GM12878 (cell line): ENCODE measurements at regions not wholly inside any gene's neighbourhood (a gene's known extent, or its start where the extent isn't known, plus 50 kb on each side); places are given as distances from the start of the nearest gene placed in this dataset.
A peak's percentile ranks its signal among the peaks of the same experiment; 100 is the strongest.

ENCODE experiments used
- ATAC-seq: fragments of 200-7000 bp; cut with Tn5 transposase; 3 replicates; pipeline ENCODE4 v1.9.1; 2020; ENCODE audit warnings: mild to moderate bottlenecking, moderate library complexity
- BruUV-seq: library from RNA; stranded (reverse); fragments of 400-500 nt; replicated peaks from 2 replicates; lab custom pipeline; 2021; lab: Mats Ljungman, UMichigan
- CTCF ChIA-PET: fragments of 300-600 bp; sonication (Branson Sonifier 250); formaldehyde crosslinking; extraction: SDS; loops from one replicate; lab custom pipeline; 2021; ENCODE audit warnings: inconsistent platforms; lab: Yijun Ruan, JAX
- POLR2A ChIA-PET: fragments of 350-600 bp; formaldehyde crosslinking; extraction: SDS; loops from one replicate; lab custom pipeline; 2021; ENCODE audit warnings: inconsistent platforms; lab: Charles Lee
- RAD21 ChIA-PET: fragments of 300-600 bp; sonication (Branson Sonifier 250); formaldehyde crosslinking; loops from one replicate; lab custom pipeline; 2023; ENCODE audit warnings: antibody characterized with exemption; ENCODE audit not compliant: unreplicated experiment; lab: Charles Lee
- SMC1A ChIA-PET: fragments of 300-600 bp; sonication (Branson Sonifier 250); formaldehyde crosslinking; loops from one replicate; lab custom pipeline; 2023; ENCODE audit not compliant: unreplicated experiment, uncharacterized antibody; lab: Charles Lee
- DNase-seq: peaks from one replicate; pipeline ENCODE4 v3.0.0-alpha.2; 2011; ENCODE audit warnings: low read depth, low spot score
- FAIRE-seq: peaks from 3 replicates; lab custom pipeline; 2011; peaks lifted over from hg19 to GRCh38; lab: Jason Lieb, UNC
- H2AFZ ChIP-seq: 2 replicates; pipeline ENCODE4 v1.6.0; 2011; ENCODE audit warnings: low read depth, low read length, control low read depth; ENCODE audit not compliant: control insufficient read depth
- H3K27ac ChIP-seq: 2 replicates; pipeline ENCODE4 v1.5.1; 2011; ENCODE audit warnings: control low read depth; ENCODE audit not compliant: control insufficient read depth, insufficient read depth
- H3K27me3 ChIP-seq, 2 experiments: replicated peaks in 1 of 2; 2 replicates each; pipeline versions ENCODE4 v1.6.0 to v1.6.1; 2011; ENCODE audit warnings: low read length in 1 of 2; ENCODE audit not compliant: control insufficient read depth in 2 of 2, insufficient read depth in 2 of 2
- H3K36me3 ChIP-seq, 2 experiments: 2 replicates each; pipeline ENCODE4 v1.5.1; 2011; ENCODE audit warnings: low read length in 1 of 2; ENCODE audit not compliant: control insufficient read depth in 2 of 2, insufficient read depth in 2 of 2
- H3K4me1 ChIP-seq: 2 replicates; pipeline ENCODE4 v1.6.1; 2011; ENCODE audit warnings: mild to moderate bottlenecking, low read length, moderate library complexity, mixed read lengths; ENCODE audit not compliant: control insufficient read depth, insufficient read depth
- H3K4me2 ChIP-seq: 2 replicates; pipeline ENCODE4 v1.6.0; 2011; ENCODE audit warnings: control low read depth; ENCODE audit not compliant: control insufficient read depth, insufficient read depth
- H3K4me3 ChIP-seq: fragments of 200-600 bp; sonication (generic); 2 replicates; pipeline ENCODE4 v1.5.1; 2016
- H3K79me2 ChIP-seq: 2 replicates; pipeline ENCODE4 v1.6.0; 2011; ENCODE audit warnings: low read length; ENCODE audit not compliant: control insufficient read depth, insufficient read depth
- H3K9ac ChIP-seq: 2 replicates; pipeline ENCODE4 v1.8.0; 2011; ENCODE audit warnings: low read length, control low read depth, mixed read lengths; ENCODE audit not compliant: control insufficient read depth, insufficient read depth
- H3K9me3 ChIP-seq: replicated peaks from 3 replicates; pipeline ENCODE4 v1.5.1; 2011; ENCODE audit warnings: mild to moderate bottlenecking, low read length; ENCODE audit not compliant: control insufficient read depth, insufficient read depth
- H4K20me1 ChIP-seq: 2 replicates; pipeline ENCODE4 v1.6.0; 2011; ENCODE audit not compliant: control insufficient read depth, insufficient read depth
- BCL3 ChIP-seq: IDR thresholded peaks from 2 replicates; pipeline ENCODE4 v1.6.1; 2011; ENCODE audit warnings: borderline replicate concordance, low read depth, mild to moderate bottlenecking, moderate library complexity, low read length; ENCODE audit not compliant: insufficient read depth, poor library complexity, severe bottlenecking
- BRCA1 ChIP-seq: IDR thresholded peaks from 2 replicates; pipeline ENCODE4 v1.6.1; 2011; ENCODE audit warnings: low read depth, low read length, improper control_type of control experiment
- MEF2A ChIP-seq: IDR thresholded peaks from 2 replicates; pipeline ENCODE4 v1.6.1; 2011; ENCODE audit warnings: low read depth, mild to moderate bottlenecking, low read length, moderate library complexity; ENCODE audit not compliant: insufficient read depth
- NKRF ChIP-seq: fragments of 450-650 bp; conservative IDR thresholded peaks from 2 replicates; pipeline ENCODE4 v1.6.1; 2017; ENCODE audit warnings: mild to moderate bottlenecking, moderate library complexity
- RELA ChIP-seq: fragments of 450-650 bp; IDR thresholded peaks from 2 replicates; pipeline ENCODE4 v1.8.0; 2014; ENCODE audit warnings: borderline replicate concordance; ENCODE audit not compliant: partially characterized antibody
- SMAD5 ChIP-seq: IDR thresholded peaks from 2 replicates; pipeline ENCODE4 v1.6.1; 2016; ENCODE audit warnings: antibody characterized with exemption, low read depth
- WRNIP1 ChIP-seq: IDR thresholded peaks from 2 replicates; pipeline ENCODE4 v1.6.1; 2011; ENCODE audit warnings: low read depth, low read length, improper control_type of control experiment, borderline replicate concordance
- ZNF592 ChIP-seq: fragments of 450-650 bp; IDR thresholded peaks from 2 replicates; pipeline ENCODE4 v1.6.1; 2017; ENCODE audit warnings: mild to moderate bottlenecking, moderate library complexity
- WGBS: methylation state at CpG from one replicate; pipeline ENCODE4 v1.1.6; 2016; ENCODE audit warnings: low lambda C conversion rate; ENCODE audit not compliant: insufficient replicate concordance, insufficient coverage; ENCODE audit errors: missing lambda C conversion rate; 5-methylcytosine and 5-hydroxymethylcytosine counted together
- in situ Hi-C: fragments of 300-500 bp; cut with MboI; formaldehyde crosslinking; loops from 9 replicates; pipeline ENCODE4 v1.14.3; 2018; ENCODE audit warnings: mixed read lengths
- intact Hi-C: fragments of 100-400 bp; cut with micrococcal nuclease; formaldehyde crosslinking; loops from one replicate; pipeline ENCODE4 v1.14.2; 2022; ENCODE audit not compliant: unreplicated experiment

GRCh38 chr3:160098261-160098908, 109.8 kb downstream of the IL12A start:
- POLR2A ChIA-PET: interaction anchor here (0.6 kb wide), 2 partner anchors 32 to 259 kb away, joined by 3 to 7 read pairs; no protein-coding TSS in a partner anchor
- Histone ChIP-seq H3K9ac (no peak overlapping the region), H3K79me2 (no peaks in the 10 kb centered on the region), H3K4me2 (no peak overlapping the region), H3K36me3 (no peaks in the 10 kb centered on the region), H3K4me1 (peaks cover 15% of the 10 kb centered on the region), H2AFZ (no peak overlapping the region), H3K27me3 (no peaks in the 10 kb centered on the region)
- no TSS peak for BruUV-seq
- RAD21 ChIA-PET: no interaction called here
- WGBS: 41% methylated on average over 5 of the region's 5 CpGs
- in situ Hi-C loops: no loop called here
- no peak for DNase-seq
- TF ChIP-seq MEF2A: no peak
- TF ChIP-seq WRNIP1: no peak
- no peak for TF ChIP-seq NKRF
- TF ChIP-seq ZNF592: no peak
- TF ChIP-seq BCL3: no peak
- TF ChIP-seq BRCA1: no peak
- no peak for TF ChIP-seq SMAD5
- no peak for TF ChIP-seq RELA
- TF ChIP-seq, all 136 proteins: peak for 0
- Histone ChIP-seq H3K4me3 (no peak overlapping the region), H3K9me3 (no peaks in the 10 kb centered on the region), H4K20me1 (no peaks in the 10 kb centered on the region), H3K27ac (no peak overlapping the region)
- SMC1A ChIA-PET: interaction anchor here (0.7 to 1.4 kb wide), 2 partner anchors 11 to 204 kb away, joined by 3 to 4 read pairs; no protein-coding TSS in a partner anchor
- ATAC-seq (peak; percentile 58), FAIRE-seq (no peak)
- intact Hi-C loops: no loop called here
- CTCF ChIA-PET: no interaction called here
